Nephron (organoid): ENCODE measurements at regions not wholly inside any gene's neighbourhood (a gene's known extent, or its start where the extent isn't known, plus 50 kb on each side); places are given as distances from the start of the nearest gene placed in this dataset.
A peak's percentile ranks its signal among the peaks of the same experiment; 100 is the strongest.

ENCODE experiments used
- H3K27ac Mint-ChIP-seq, 3 experiments: 2 replicates each; pipeline ENCODE4 v1.8.0; 2020; ENCODE audit warnings: mixed read lengths in 3 of 3, mild to moderate bottlenecking in 2 of 3, moderate library complexity in 1 of 3
- H3K27me3 Mint-ChIP-seq: 2 replicates; pipeline ENCODE4 v1.8.0; 2021; ENCODE audit warnings: low read depth, mild to moderate bottlenecking, moderate library complexity, mixed read lengths
- H3K36me3 Mint-ChIP-seq: 2 replicates; pipeline ENCODE4 v1.8.0; 2020; ENCODE audit warnings: low read depth, mixed read lengths
- H3K4me1 Mint-ChIP-seq: 2 replicates; pipeline ENCODE4 v1.8.0; 2020; ENCODE audit warnings: mixed read lengths
- H3K4me3 Mint-ChIP-seq, 3 experiments: 2 replicates each; pipeline ENCODE4 v1.8.0; 2020; ENCODE audit warnings: mild to moderate bottlenecking in 3 of 3, mixed read lengths in 3 of 3, moderate library complexity in 2 of 3
- H3K9me3 Mint-ChIP-seq: 2 replicates; pipeline ENCODE4 v1.8.0; 2020; ENCODE audit warnings: mixed read lengths
- TF ChIP-seq, protein P1 (sequence below), 3 experiments: fragments of 200-600 bp; sonication (generic); IDR thresholded peaks; one replicate each; pipeline ENCODE4 v1.5.0; 2021; ENCODE audit warnings: antibody characterized with exemption in 3 of 3; ENCODE audit not compliant: unreplicated experiment in 3 of 3

DNA sequence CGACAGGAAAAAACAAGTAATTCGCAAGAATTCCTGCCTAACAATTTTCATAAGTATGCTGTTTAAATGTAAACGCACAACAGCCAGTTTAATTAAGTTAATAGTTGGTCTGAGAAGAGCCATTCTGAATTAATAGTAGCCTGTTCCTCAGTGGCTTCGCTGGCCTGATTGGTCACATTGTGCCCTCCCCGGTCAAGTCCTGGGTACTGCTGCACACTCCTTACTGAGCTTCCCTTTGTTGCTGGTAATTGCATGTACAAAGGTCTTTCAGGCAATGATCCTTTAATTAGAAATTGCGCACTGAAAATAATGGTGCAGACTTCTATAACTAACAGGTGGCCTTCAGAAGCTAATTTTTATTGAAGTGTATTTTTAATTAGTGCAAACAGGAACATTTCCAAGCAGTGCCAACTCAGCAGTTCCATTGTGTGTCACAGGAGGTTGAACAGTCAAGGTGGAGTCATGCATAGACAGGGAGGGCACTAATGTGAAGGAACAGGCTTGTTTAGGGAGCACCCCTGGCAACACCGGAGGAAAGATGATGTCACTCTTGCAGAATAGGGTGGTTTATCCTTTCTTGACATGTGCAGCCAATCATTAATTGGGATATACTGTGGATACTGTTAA is 92.6 kb upstream of the SLC22A23 start:
- Mint-ChIP-seq H3K27ac (no peak overlapping the region), H3K27me3 (peaks cover 6% of the 10 kb centered on the region), H3K9me3 (peaks cover 32% of the 10 kb centered on the region), H3K4me3 (no peak overlapping the region), H3K4me1 (no peaks in the 10 kb centered on the region), H3K36me3 (peaks cover 8% of the 10 kb centered on the region)
- TF ChIP-seq, protein P1, sequence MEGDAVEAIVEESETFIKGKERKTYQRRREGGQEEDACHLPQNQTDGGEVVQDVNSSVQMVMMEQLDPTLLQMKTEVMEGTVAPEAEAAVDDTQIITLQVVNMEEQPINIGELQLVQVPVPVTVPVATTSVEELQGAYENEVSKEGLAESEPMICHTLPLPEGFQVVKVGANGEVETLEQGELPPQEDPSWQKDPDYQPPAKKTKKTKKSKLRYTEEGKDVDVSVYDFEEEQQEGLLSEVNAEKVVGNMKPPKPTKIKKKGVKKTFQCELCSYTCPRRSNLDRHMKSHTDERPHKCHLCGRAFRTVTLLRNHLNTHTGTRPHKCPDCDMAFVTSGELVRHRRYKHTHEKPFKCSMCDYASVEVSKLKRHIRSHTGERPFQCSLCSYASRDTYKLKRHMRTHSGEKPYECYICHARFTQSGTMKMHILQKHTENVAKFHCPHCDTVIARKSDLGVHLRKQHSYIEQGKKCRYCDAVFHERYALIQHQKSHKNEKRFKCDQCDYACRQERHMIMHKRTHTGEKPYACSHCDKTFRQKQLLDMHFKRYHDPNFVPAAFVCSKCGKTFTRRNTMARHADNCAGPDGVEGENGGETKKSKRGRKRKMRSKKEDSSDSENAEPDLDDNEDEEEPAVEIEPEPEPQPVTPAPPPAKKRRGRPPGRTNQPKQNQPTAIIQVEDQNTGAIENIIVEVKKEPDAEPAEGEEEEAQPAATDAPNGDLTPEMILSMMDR (IDR thresholded peaks at IDR 0.05; ENCODE audit: unreplicated experiment in 3 of 3): no peak

DNA sequence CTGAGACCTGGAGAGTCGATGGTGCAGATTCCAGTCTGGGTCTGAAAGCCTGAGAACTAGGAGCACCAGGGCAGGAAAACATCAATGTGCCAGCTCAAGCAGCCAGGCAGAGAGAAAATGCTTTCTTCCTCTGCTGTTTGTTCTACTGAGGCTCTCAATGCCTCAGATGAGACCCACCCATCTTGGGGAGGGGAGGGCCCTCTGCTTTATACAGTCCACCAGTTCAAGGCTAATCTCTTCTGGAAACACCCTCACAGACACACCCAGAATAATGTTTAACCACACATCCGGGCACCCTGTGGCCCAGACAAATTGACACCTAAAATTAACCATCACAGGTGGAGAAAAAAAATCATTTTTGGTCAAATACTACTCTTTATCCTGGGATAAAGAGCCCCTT is 89.3 kb upstream of the SLC22A23 start:
- no peak overlapping the region for H3K27ac Mint-ChIP-seq
- H3K9me3 Mint-ChIP-seq: peaks cover 12% of the 10 kb centered on the region

DNA sequence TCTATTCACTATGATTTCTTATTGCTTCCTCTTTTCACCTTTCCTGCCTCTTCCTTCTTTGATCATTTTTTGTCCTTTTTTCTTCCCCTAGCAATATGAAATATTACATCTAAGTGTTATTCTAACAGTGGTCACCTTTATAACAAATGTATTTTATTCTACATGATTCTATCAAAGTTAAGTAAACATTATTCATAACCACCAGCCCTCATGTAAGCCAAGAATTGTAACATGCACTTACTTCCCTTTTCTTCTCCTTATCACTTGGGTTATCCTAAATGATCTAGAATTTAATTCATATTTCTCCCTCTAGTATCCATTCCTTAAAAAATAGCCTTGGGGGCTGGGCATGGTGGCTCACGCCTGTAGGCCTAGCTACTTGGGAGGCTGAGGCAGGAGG is 88.3 kb upstream of the SLC22A23 start:
- TF ChIP-seq, protein P1 (IDR thresholded peaks at IDR 0.05; ENCODE audit: unreplicated experiment in 3 of 3): no peak
- no peaks in the 10 kb centered on the region for H3K4me1 Mint-ChIP-seq
- peaks cover 10% of the 10 kb centered on the region for H3K27me3 Mint-ChIP-seq

More for the DNA sequence above, 89.3 kb upstream of the SLC22A23 start:
- TF ChIP-seq, protein P1 (IDR thresholded peaks at IDR 0.05; ENCODE audit: unreplicated experiment in 3 of 3): no peak
- H3K4me1 Mint-ChIP-seq: no peaks in the 10 kb centered on the region
- H3K4me3 Mint-ChIP-seq: no peak overlapping the region
- peaks cover 3% of the 10 kb centered on the region for H3K36me3 Mint-ChIP-seq
- peaks cover 10% of the 10 kb centered on the region for H3K27me3 Mint-ChIP-seq

DNA sequence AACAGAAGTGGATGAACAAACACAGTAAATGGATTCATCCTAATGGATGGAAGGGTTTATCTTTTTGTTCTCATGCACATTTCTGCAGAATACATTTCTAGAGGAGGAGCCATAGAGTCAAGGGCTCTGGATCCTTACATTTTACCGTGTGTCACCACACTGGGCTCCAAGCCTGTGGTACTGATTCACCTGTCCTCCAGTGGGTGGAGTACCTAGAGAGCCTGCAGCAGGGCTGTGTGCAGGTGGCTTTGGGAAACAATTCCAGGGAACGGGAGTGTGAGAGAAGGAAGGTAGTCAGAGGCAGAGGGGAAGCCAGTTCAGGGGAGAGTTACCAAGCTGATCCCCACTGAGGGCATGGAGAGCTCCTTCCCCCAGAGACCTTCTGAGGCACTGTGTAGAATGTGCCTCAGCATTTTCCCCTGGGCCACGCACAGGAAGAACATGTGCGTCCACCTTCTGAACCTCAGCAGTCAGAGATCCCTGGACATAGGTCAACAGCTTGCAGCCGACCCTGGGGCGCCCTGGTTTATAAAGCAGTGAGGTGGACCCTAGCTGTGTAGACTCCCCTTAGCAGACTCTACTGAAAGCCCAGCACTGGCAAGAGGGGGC is 85.3 kb upstream of the SLC22A23 start:
- Mint-ChIP-seq H3K27ac (no peak overlapping the region), H3K4me3 (no peak overlapping the region), H3K9me3 (no peaks in the 10 kb centered on the region), H3K4me1 (no peaks in the 10 kb centered on the region), H3K36me3 (no peaks in the 10 kb centered on the region), H3K27me3 (peaks cover 9% of the 10 kb centered on the region)
- TF ChIP-seq, protein P1 (IDR thresholded peaks at IDR 0.05; ENCODE audit: unreplicated experiment in 3 of 3): no peak

More for the DNA sequence above, 88.3 kb upstream of the SLC22A23 start:
- H3K27ac Mint-ChIP-seq: no peak overlapping the region
- H3K9me3 Mint-ChIP-seq: peaks cover 7% of the 10 kb centered on the region
- H3K36me3 Mint-ChIP-seq: peaks cover 3% of the 10 kb centered on the region
- H3K4me3 Mint-ChIP-seq: no peak overlapping the region

DNA sequence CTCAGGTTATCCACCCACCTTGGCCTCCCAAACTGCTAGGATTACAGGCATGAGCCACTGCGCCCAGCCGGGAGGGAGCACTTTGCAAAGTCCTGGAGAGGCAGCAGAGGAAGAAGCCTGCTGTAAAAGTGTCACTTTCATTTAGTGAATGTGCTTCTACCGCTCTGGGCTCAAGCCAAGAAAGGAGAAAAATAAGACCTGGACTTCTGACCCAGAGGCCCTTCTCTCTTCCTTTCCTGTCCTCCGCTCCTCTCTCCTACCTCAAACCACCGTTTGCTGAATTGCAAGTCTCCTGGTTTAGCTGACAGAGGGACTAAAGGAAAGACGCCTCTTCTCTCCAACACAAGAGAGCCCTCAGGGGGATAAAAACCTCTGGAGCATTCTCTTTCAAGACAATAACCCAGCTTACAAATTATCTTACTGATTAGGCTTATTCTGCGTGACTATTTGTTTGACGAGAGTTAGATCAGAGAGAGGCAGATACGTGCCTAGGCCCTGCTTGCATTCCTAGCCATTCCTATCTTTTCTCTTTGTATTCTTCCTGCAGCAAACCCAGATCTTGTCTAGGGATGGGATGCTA is 84.2 kb upstream of the SLC22A23 start:
- peaks cover 16% of the 10 kb centered on the region for H3K27me3 Mint-ChIP-seq
- no peaks in the 10 kb centered on the region for H3K36me3 Mint-ChIP-seq
- H3K4me3 Mint-ChIP-seq: no peak overlapping the region
- H3K27ac Mint-ChIP-seq: peak overlapping the region in 1 of 3 experiments; percentile 37
- TF ChIP-seq, protein P1 (IDR thresholded peaks at IDR 0.05; ENCODE audit: unreplicated experiment in 3 of 3): no peak
- H3K9me3 Mint-ChIP-seq: no peaks in the 10 kb centered on the region
- H3K4me1 Mint-ChIP-seq: no peaks in the 10 kb centered on the region
